Suprapubic skin (tissue), 3 donors: ENCODE measurements at regions not wholly inside any gene's neighbourhood (a gene's known extent, or its start where the extent isn't known, plus 50 kb on each side); places are given as distances from the start of the nearest gene placed in this dataset.

Experiments used
- EP300 ChIP-seq: sonication (generic); formaldehyde crosslinking; IDR thresholded peaks from one replicate; pipeline ENCODE4 v1.6.1; 2017; ENCODE audit warnings: antibody characterized with exemption
- POLR2A ChIP-seq, 2 donors: fragments of 450-650 bp; IDR thresholded peaks; one replicate each; pipeline ENCODE4 v1.6.1; 2017; ENCODE audit warnings: antibody characterized with exemption in 2 of 2, mild to moderate bottlenecking in 2 of 2, moderate library complexity in 2 of 2
- TF ChIP-seq, protein P1 (sequence below), 2 donors: fragments of 200-600 bp in 1 of 2; fragments of 450-650 bp in 1 of 2; sonication (generic) in 1 of 2; IDR thresholded peaks; one replicate each; pipeline ENCODE4 v1.5.1; 2016 to 2019; ENCODE audit warnings: antibody characterized with exemption in 2 of 2, mild to moderate bottlenecking in 1 of 2, moderate library complexity in 1 of 2

DNA sequence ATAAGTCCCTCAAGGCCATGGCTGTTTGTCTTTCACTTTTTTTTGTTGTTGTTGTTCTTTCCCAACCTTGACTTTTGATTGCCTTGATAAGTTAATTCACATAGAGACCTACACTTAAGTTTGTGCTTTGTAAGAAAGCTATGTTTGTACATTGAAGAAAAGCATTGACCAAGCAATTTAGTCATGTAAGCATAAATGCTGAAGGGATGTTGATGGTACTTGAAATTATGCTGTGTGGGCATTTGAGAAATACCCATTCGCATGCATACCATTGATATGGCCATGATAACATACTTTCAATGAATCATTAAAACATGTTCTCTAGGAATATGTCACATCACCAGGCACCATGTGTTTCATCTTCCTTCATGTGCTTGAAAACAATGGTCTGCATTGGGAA lies 803.7 kb upstream of the TMEM132C start:
- no peak for TF ChIP-seq POLR2A (IDR thresholded peaks at IDR 0.05)
- TF ChIP-seq, protein P1, sequence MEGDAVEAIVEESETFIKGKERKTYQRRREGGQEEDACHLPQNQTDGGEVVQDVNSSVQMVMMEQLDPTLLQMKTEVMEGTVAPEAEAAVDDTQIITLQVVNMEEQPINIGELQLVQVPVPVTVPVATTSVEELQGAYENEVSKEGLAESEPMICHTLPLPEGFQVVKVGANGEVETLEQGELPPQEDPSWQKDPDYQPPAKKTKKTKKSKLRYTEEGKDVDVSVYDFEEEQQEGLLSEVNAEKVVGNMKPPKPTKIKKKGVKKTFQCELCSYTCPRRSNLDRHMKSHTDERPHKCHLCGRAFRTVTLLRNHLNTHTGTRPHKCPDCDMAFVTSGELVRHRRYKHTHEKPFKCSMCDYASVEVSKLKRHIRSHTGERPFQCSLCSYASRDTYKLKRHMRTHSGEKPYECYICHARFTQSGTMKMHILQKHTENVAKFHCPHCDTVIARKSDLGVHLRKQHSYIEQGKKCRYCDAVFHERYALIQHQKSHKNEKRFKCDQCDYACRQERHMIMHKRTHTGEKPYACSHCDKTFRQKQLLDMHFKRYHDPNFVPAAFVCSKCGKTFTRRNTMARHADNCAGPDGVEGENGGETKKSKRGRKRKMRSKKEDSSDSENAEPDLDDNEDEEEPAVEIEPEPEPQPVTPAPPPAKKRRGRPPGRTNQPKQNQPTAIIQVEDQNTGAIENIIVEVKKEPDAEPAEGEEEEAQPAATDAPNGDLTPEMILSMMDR (IDR thresholded peaks at IDR 0.05): no peak
- TF ChIP-seq EP300: no peak
